ENCODE measurements at regions not wholly inside any gene's neighbourhood (a gene's known extent, or its start where the extent isn't known, plus 50 kb on each side); places are given as distances from the start of the nearest gene placed in this dataset.

- TF ChIP-seq BHLHE40 (IDR thresholded peaks at IDR 0.05; ENCODE audit: low read depth, low read length) = no peak
- TF ChIP-seq, protein P1, sequence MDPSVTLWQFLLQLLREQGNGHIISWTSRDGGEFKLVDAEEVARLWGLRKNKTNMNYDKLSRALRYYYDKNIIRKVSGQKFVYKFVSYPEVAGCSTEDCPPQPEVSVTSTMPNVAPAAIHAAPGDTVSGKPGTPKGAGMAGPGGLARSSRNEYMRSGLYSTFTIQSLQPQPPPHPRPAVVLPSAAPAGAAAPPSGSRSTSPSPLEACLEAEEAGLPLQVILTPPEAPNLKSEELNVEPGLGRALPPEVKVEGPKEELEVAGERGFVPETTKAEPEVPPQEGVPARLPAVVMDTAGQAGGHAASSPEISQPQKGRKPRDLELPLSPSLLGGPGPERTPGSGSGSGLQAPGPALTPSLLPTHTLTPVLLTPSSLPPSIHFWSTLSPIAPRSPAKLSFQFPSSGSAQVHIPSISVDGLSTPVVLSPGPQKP (IDR thresholded peaks at IDR 0.05; ENCODE audit: borderline replicate concordance, low read depth, low read length) = no peak
- no peak for TF ChIP-seq POLR2A (IDR thresholded peaks at IDR 0.05; ENCODE audit: low read depth, low read length)
- TF ChIP-seq USF2 (IDR thresholded peaks at IDR 0.05; ENCODE audit: low read depth, low read length) = no peak
- TF ChIP-seq RAD21 (IDR thresholded peaks at IDR 0.05; ENCODE audit: low read length) = no peak
- TF ChIP-seq, protein P2, sequence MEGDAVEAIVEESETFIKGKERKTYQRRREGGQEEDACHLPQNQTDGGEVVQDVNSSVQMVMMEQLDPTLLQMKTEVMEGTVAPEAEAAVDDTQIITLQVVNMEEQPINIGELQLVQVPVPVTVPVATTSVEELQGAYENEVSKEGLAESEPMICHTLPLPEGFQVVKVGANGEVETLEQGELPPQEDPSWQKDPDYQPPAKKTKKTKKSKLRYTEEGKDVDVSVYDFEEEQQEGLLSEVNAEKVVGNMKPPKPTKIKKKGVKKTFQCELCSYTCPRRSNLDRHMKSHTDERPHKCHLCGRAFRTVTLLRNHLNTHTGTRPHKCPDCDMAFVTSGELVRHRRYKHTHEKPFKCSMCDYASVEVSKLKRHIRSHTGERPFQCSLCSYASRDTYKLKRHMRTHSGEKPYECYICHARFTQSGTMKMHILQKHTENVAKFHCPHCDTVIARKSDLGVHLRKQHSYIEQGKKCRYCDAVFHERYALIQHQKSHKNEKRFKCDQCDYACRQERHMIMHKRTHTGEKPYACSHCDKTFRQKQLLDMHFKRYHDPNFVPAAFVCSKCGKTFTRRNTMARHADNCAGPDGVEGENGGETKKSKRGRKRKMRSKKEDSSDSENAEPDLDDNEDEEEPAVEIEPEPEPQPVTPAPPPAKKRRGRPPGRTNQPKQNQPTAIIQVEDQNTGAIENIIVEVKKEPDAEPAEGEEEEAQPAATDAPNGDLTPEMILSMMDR (conservative IDR thresholded peaks at IDR 0.05; ENCODE audit: low read depth, low read length) = no peak
Measured at GRCh38 chr13:104267206-104267811, 1201.1 kb upstream of the SLC10A2 start.

All from IMR-90 (cell line).